Breast epithelium (tissue), 3 donors: ENCODE measurements at regions not wholly inside any gene's neighbourhood (a gene's known extent, or its start where the extent isn't known, plus 50 kb on each side); places are given as distances from the start of the nearest gene placed in this dataset.

Experiments
- POLR2A ChIP-seq: fragments of 450-650 bp; IDR thresholded peaks from one replicate; pipeline ENCODE4 v1.6.1; 2016; ENCODE audit warnings: antibody characterized with exemption, mild to moderate bottlenecking, moderate library complexity
- POLR2AphosphoS5 ChIP-seq, 3 donors: sonication (generic); formaldehyde crosslinking; IDR thresholded peaks; one replicate each; pipeline ENCODE4 v1.6.1; 2017; ENCODE audit warnings: antibody characterized with exemption in 3 of 3
- TF ChIP-seq, protein P1 (sequence below), 3 donors: fragments of 450-650 bp; IDR thresholded peaks; one replicate each; pipeline ENCODE4 v1.5.1; 2016 to 2017; ENCODE audit warnings: antibody characterized with exemption in 3 of 3, mild to moderate bottlenecking in 3 of 3, moderate library complexity in 3 of 3

DNA sequence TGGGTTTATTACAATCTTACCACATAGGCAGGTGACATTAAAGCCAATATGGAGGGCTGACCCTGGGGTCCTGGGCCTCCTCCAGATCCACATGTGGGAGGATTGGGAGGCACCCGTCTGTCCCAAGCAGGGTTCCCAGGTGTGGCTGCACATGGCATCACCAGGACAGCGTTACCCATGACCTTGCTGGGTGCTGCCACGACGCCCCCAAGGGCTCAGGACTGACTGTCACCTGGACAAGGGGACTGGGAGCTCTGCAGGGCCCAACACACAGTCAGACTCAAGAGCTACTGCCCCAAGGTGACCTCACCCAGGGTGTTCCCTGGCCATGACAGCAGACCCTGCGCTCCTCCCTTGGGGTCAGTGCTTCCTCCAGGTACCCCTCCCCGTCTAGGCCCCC lies 437.4 kb upstream of the MYT1L start:
- TF ChIP-seq POLR2A (no peak), POLR2AphosphoS5 (IDR thresholded peaks at IDR 0.05) (no peak)
- TF ChIP-seq, protein P1, sequence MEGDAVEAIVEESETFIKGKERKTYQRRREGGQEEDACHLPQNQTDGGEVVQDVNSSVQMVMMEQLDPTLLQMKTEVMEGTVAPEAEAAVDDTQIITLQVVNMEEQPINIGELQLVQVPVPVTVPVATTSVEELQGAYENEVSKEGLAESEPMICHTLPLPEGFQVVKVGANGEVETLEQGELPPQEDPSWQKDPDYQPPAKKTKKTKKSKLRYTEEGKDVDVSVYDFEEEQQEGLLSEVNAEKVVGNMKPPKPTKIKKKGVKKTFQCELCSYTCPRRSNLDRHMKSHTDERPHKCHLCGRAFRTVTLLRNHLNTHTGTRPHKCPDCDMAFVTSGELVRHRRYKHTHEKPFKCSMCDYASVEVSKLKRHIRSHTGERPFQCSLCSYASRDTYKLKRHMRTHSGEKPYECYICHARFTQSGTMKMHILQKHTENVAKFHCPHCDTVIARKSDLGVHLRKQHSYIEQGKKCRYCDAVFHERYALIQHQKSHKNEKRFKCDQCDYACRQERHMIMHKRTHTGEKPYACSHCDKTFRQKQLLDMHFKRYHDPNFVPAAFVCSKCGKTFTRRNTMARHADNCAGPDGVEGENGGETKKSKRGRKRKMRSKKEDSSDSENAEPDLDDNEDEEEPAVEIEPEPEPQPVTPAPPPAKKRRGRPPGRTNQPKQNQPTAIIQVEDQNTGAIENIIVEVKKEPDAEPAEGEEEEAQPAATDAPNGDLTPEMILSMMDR (IDR thresholded peaks at IDR 0.05), result no peak
